ENCODE measurements at regions not wholly inside any gene's neighbourhood (a gene's known extent, or its start where the extent isn't known, plus 50 kb on each side); places are given as distances from the start of the nearest gene placed in this dataset.

- no peak for TF ChIP-seq CTCF (IDR thresholded peaks at IDR 0.05; ENCODE audit: insufficient read depth, low read depth, low read length, missing control alignments)
- no peak overlapping the region for H3K4me3 ChIP-seq (ENCODE audit: low read length)
- DNase-seq (ENCODE audit: low read depth), result no peak
Observed at GRCh38 chr16:52022980-52023379, 524.0 kb downstream of the TOX3 start.

- TF ChIP-seq CTCF (IDR thresholded peaks at IDR 0.05; ENCODE audit: insufficient read depth, low read depth, low read length, missing control alignments), result no peak
- H3K4me3 ChIP-seq (ENCODE audit: low read length), result no peak overlapping the region
- DNase-seq (ENCODE audit: low read depth), result no peak
Observed at GRCh38 chr16:52022177-52022576, 524.8 kb downstream of the TOX3 start.

GRCh38 chr16:52016387-52016786 lies 530.6 kb downstream of the TOX3 start:
- no peak for DNase-seq (ENCODE audit: low read depth)
- no peak overlapping the region for H3K4me3 ChIP-seq (ENCODE audit: low read length)
- TF ChIP-seq CTCF (IDR thresholded peaks at IDR 0.05; ENCODE audit: insufficient read depth, low read depth, low read length, missing control alignments), result no peak

GRCh38 chr16:52005551-52005950 lies 541.4 kb downstream of the TOX3 start:
- TF ChIP-seq CTCF (IDR thresholded peaks at IDR 0.05; ENCODE audit: insufficient read depth, low read depth, low read length, missing control alignments), result no peak
- no peak for DNase-seq (ENCODE audit: low read depth)
- H3K4me3 ChIP-seq (ENCODE audit: low read length), result no peak overlapping the region

- H3K4me3 ChIP-seq (ENCODE audit: low read length), result no peak overlapping the region
Observed at GRCh38 chr16:52004343-52004742, 542.6 kb downstream of the TOX3 start.

GRCh38 chr16:52002026-52002425 lies 544.9 kb downstream of the TOX3 start:
- H3K4me3 ChIP-seq (ENCODE audit: low read length), result no peak overlapping the region
- peak; percentile 55 for DNase-seq (ENCODE audit: low read depth)
- TF ChIP-seq CTCF (IDR thresholded peaks at IDR 0.05; ENCODE audit: insufficient read depth, low read depth, low read length, missing control alignments), result no peak

More at GRCh38 chr16:52004343-52004742, 542.6 kb downstream of the TOX3 start:
- TF ChIP-seq CTCF (IDR thresholded peaks at IDR 0.05; ENCODE audit: insufficient read depth, low read depth, low read length, missing control alignments), result no peak
- DNase-seq (ENCODE audit: low read depth), result no peak

- no peak overlapping the region for H3K4me3 ChIP-seq (ENCODE audit: low read length)
- no peak for TF ChIP-seq CTCF (IDR thresholded peaks at IDR 0.05; ENCODE audit: insufficient read depth, low read depth, low read length, missing control alignments)
- no peak for DNase-seq (ENCODE audit: low read depth)
Observed at GRCh38 chr16:51996516-51996915, 550.4 kb downstream of the TOX3 start.

Data from epithelial cell of esophagus (primary cell).